IPS DF 6.9 (cell line): ENCODE measurements at regions not wholly inside any gene's neighbourhood (a gene's known extent, or its start where the extent isn't known, plus 50 kb on each side); places are given as distances from the start of the nearest gene placed in this dataset.
"Not testable (repeated sequence)": the region's sequence is repeated elsewhere in the genome, so short reads cannot be mapped to it uniquely, and the experiment has no call there.

ENCODE experiments used
- DNase-seq: peaks from one replicate; pipeline ENCODE4 v3.0.0-alpha.2; 2013; ENCODE audit warnings: low read depth, low spot score
- H3K27ac ChIP-seq: one replicate; pipeline ENCODE4 v1.5.1; 2013; ENCODE audit warnings: low read length, control low read depth
- H3K27me3 ChIP-seq: 2 replicates; pipeline ENCODE4 v1.6.1; 2013; ENCODE audit warnings: mild to moderate bottlenecking, low read length; ENCODE audit not compliant: control insufficient read depth, insufficient read depth
- H3K36me3 ChIP-seq: 2 replicates; pipeline ENCODE4 v1.6.1; 2013; ENCODE audit warnings: low read length; ENCODE audit not compliant: control insufficient read depth, insufficient read depth
- H3K4me1 ChIP-seq: 2 replicates; pipeline ENCODE4 v1.6.1; 2013; ENCODE audit warnings: low read length; ENCODE audit not compliant: control insufficient read depth, insufficient read depth
- H3K4me3 ChIP-seq: 2 replicates; pipeline ENCODE4 v1.5.1; 2013; ENCODE audit warnings: mild to moderate bottlenecking, low read length
- H3K9me3 ChIP-seq: 2 replicates; pipeline ENCODE4 v1.6.1; 2013; ENCODE audit warnings: low read length, inconsistent platforms; ENCODE audit not compliant: control insufficient read depth, insufficient read depth
- WGBS: extraction: QIAGEN DNeasy Blood & Tissue Kit; methylation state at CpG from one replicate; pipeline ENCODE4 v1.1.7; 2013; ENCODE audit warnings: mixed read lengths, missing lambda C conversion rate; ENCODE audit not compliant: insufficient read length, insufficient coverage; 5-methylcytosine and 5-hydroxymethylcytosine counted together

DNA sequence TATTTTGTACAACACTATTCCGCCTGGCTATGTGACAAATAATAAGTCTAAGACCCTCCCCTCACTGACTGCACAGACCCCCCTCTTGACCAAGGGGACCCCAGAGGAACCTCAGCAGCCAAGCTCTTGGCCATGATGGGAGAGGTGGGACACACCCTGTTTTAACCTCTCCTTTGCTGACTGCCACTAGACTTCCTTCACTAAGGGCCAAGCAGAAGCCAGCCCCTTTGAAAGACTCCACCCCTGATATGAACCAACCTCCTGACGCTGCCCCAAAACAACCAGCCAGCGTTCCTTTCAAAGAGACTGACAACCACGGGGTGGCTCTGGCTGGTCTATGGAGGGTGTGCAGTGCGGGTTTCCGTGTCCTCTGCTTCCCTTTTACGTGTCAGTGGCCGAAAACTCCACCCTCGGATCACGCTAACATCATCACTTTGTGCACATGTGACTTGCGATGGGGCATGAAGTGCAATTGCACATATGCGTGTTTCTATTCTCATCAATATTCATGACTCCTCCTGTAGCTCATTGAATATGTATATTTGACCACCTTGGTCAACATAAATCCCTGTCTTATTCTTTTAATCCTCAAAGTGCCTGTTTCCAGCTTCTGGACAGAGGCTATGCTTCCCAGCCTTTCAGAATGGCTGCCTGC is 643.9 kb downstream of the TBC1D22A start:
- H3K27ac ChIP-seq, result no peak overlapping the region
- WGBS, result no CpG with 5 or more reads among the region's 12 CpGs
- no peaks in the 10 kb centered on the region; the same call in 1 of the 2 replicates for H3K36me3 ChIP-seq
- no peaks in the 10 kb centered on the region for H3K4me1 ChIP-seq
- H3K9me3 ChIP-seq, result peaks cover 20% of the 10 kb centered on the region
- no peak overlapping the region for H3K4me3 ChIP-seq
- H3K27me3 ChIP-seq, result no peaks in the 10 kb centered on the region
- no peak for DNase-seq

- H3K27me3 ChIP-seq, H3K4me3 ChIP-seq, H3K36me3 ChIP-seq, DNase-seq, H3K27ac ChIP-seq, H3K4me1 ChIP-seq: not testable (repeated sequence)
- WGBS, result no CpG with 5 or more reads among the region's 15 CpGs
- peaks cover 21% of the 10 kb centered on the region for H3K9me3 ChIP-seq
Observed at GRCh38 chr22:47405222-47405621, 642.8 kb downstream of the TBC1D22A start.

DNA sequence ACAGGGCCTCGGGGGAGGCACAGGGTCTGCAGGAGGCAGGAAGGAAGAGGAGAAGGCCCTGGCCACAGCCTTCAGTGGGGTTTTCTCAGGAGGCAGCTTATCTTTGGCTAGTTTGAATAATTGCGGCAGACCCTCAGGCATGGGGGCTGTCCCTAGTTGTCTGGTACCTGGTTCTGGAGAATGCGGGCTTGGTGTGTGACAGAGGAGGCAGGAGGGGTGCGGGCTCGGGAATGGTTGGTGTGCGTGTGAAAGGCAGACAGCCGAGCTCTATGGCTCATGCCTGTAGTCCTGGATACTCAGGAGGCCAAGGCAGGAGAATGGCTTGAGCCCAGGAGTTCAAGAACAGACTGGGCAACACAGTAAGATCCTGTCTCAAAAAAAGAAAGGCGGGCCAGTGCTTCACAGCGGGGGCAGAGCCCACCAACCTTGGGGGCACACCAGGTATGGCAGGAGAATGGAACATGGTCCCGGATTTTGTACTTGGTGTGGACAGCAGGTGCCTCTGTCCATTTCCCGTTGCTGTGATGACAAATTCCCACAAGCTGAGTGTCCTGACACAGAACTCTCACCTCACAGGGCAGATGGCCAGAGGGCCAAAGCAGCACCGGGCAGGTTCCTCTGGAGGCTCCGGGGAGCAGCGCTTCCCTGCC is 640.6 kb downstream of the TBC1D22A start:
- no peak overlapping the region for H3K27ac ChIP-seq
- no CpG with 5 or more reads among the region's 14 CpGs for WGBS
- H3K36me3 ChIP-seq, result no peaks in the 10 kb centered on the region; the same call in 1 of the 2 replicates
- peaks cover 28% of the 10 kb centered on the region for H3K9me3 ChIP-seq
- no peak for DNase-seq
- no peak overlapping the region for H3K4me3 ChIP-seq
- H3K4me1 ChIP-seq, result no peaks in the 10 kb centered on the region
- H3K27me3 ChIP-seq, result no peaks in the 10 kb centered on the region

GRCh38 chr22:47401976-47402770 is 639.7 kb downstream of the TBC1D22A start:
- Histone ChIP-seq H3K27ac (no peak overlapping the region), H3K27me3 (no peaks in the 10 kb centered on the region), H3K36me3 (no peaks in the 10 kb centered on the region; the same call in 1 of the 2 replicates), H3K4me1 (no peaks in the 10 kb centered on the region), H3K4me3 (no peak overlapping the region), H3K9me3 (peaks cover 33% of the 10 kb centered on the region)
- DNase-seq, result no peak
- WGBS, result no CpG with 5 or more reads among the region's 29 CpGs

- Histone ChIP-seq H3K27me3 (no peaks in the 10 kb centered on the region), H3K9me3 (peaks cover 33% of the 10 kb centered on the region), H3K4me1 (no peaks in the 10 kb centered on the region), H3K36me3 (no peaks in the 10 kb centered on the region; the same call in 1 of the 2 replicates), H3K4me3 (no peak overlapping the region), H3K27ac (no peak overlapping the region)
- WGBS, result no CpG with 5 or more reads among the region's 12 CpGs
- DNase-seq, result no peak
Observed at GRCh38 chr22:47401592-47401898, 639.1 kb downstream of the TBC1D22A start.

- no peak overlapping the region for H3K4me3 ChIP-seq
- no peak for DNase-seq
- peaks cover 37% of the 10 kb centered on the region for H3K9me3 ChIP-seq
- no peaks in the 10 kb centered on the region; the same call in 1 of the 2 replicates for H3K36me3 ChIP-seq
- no CpG with 5 or more reads among the region's 28 CpGs for WGBS
- H3K27me3 ChIP-seq, result no peaks in the 10 kb centered on the region
- H3K4me1 ChIP-seq, result no peaks in the 10 kb centered on the region
- no peak overlapping the region for H3K27ac ChIP-seq
Observed at GRCh38 chr22:47400701-47401591, 638.5 kb downstream of the TBC1D22A start.

- H3K27me3 ChIP-seq, H3K4me3 ChIP-seq, H3K4me1 ChIP-seq, H3K36me3 ChIP-seq, DNase-seq, H3K27ac ChIP-seq: not testable (repeated sequence)
- peaks cover 39% of the 10 kb centered on the region for H3K9me3 ChIP-seq
- no CpG with 5 or more reads among the region's 10 CpGs for WGBS
Observed at GRCh38 chr22:47400131-47400530, 637.7 kb downstream of the TBC1D22A start.

DNA sequence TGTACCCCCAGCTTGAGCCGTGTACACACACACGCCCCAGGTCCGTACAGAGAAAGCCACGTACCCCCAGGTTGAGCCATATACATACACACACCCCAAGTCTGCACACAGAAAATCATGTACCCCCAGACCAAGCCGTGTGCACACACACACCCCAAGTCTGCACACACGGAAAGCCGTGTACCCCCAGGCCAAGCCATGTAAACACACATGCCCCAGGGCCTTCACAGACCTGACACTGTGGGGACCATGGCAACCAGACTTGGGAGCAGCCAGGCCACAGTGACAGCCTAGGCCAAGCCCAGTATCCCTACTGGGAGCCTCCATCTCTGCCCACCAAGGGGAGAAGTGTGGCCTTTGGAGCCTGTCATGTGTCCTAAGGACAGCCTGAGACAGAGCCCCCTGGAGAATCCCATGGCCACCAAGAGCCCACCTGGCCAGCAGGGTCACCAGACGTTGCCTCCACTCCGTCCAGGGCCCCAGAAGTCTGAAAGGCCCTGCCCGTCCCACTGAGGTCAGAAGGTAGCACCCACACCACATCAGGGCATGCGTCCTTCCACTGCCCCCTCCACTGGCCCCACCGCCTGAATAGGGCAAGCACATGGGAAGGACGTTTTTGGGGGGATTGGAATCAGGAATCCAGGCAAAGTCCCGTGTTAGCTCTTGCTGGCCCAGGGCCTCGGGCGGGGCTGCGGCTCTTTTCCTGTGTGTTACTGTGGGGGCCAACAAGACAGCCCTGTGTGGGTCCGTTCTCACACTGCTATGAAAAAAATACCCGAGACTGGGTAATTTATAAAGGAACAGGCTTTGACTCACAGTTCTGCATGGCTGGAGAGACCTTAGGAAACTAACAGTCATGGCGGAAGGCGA is 636.7 kb downstream of the TBC1D22A start:
- H3K27ac ChIP-seq, result no peak overlapping the region
- no peaks in the 10 kb centered on the region; the same call in 1 of the 2 replicates for H3K36me3 ChIP-seq
- no peak for DNase-seq
- peaks cover 37% of the 10 kb centered on the region for H3K9me3 ChIP-seq
- WGBS, result no CpG with 5 or more reads among the region's 21 CpGs
- no peak overlapping the region for H3K4me3 ChIP-seq
- no peaks in the 10 kb centered on the region for H3K27me3 ChIP-seq
- H3K4me1 ChIP-seq, result no peaks in the 10 kb centered on the region

DNA sequence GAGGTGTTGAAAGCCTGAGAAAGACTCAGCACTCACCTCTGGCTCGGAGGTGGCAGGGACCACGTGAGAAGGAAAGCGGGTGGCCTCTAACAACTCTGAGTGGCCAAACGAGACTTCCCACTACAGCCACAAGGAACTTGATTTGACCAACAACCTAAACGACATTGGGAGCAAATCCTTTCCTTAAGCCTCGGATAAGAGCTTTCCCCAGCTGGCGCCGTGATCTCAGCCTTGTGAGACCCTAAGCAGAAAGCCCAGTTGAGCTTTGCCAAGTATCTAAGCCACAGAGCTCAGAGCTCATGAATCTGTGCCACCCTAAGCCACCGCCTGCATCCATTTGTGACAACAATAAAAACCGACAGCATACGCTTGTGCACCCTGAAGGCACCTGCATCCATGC is 636.0 kb downstream of the TBC1D22A start:
- no CpG with 5 or more reads among the region's 11 CpGs for whole genome bisulfite sequencing
- no peaks in the 10 kb centered on the region for H3K4me1 ChIP-seq
- no peaks in the 10 kb centered on the region for H3K27me3 ChIP-seq
- no peak overlapping the region for H3K27ac ChIP-seq
- no peaks in the 10 kb centered on the region; the same call in 1 of the 2 replicates for H3K36me3 ChIP-seq
- H3K9me3 ChIP-seq, result peaks cover 35% of the 10 kb centered on the region
- no peak for DNase-seq
- H3K4me3 ChIP-seq, result no peak overlapping the region
